Neural crest cell (in vitro differentiated cells): ENCODE measurements at regions not wholly inside any gene's neighbourhood (a gene's known extent, or its start where the extent isn't known, plus 50 kb on each side); places are given as distances from the start of the nearest gene placed in this dataset.

ENCODE experiments used
- DNase-seq: peaks from one replicate; pipeline ENCODE4 v3.0.0; 2021; ENCODE audit warnings: low read depth, mixed read lengths, low spot score
- H3K27ac Mint-ChIP-seq: one replicate; pipeline ENCODE4 v1.8.0; 2021; ENCODE audit warnings: mild to moderate bottlenecking, mixed read lengths; ENCODE audit not compliant: unreplicated experiment
- H3K27me3 Mint-ChIP-seq: 2 replicates; pipeline ENCODE4 v1.8.0; 2021; ENCODE audit warnings: low read depth, mild to moderate bottlenecking, mixed read lengths
- H3K36me3 Mint-ChIP-seq: 2 replicates; pipeline ENCODE4 v1.8.0; 2021; ENCODE audit warnings: low read depth, mild to moderate bottlenecking, mixed read lengths
- H3K4me1 Mint-ChIP-seq: 2 replicates; pipeline ENCODE4 v1.8.0; 2021; ENCODE audit warnings: mixed read lengths
- H3K4me3 Mint-ChIP-seq: one replicate; pipeline ENCODE4 v1.8.0; 2021; ENCODE audit warnings: mild to moderate bottlenecking, mixed read lengths
- H3K9me3 Mint-ChIP-seq: 2 replicates; pipeline ENCODE4 v1.8.0; 2021; ENCODE audit warnings: mixed read lengths
- TF ChIP-seq, protein P1 (sequence below): fragments of 200-600 bp; sonication (generic); conservative IDR thresholded peaks from 2 replicates; pipeline ENCODE4 v1.5.0; 2021; ENCODE audit warnings: antibody characterized with exemption, mild to moderate bottlenecking

- no peak for DNase-seq
- Mint-ChIP-seq H3K4me3 (no peak overlapping the region), H3K4me1 (peaks cover 10% of the 10 kb centered on the region), H3K36me3 (no peaks in the 10 kb centered on the region), H3K27ac (peak overlapping the region; percentile 76), H3K9me3 (peaks cover 4% of the 10 kb centered on the region), H3K27me3 (no peaks in the 10 kb centered on the region)
- TF ChIP-seq, protein P1, sequence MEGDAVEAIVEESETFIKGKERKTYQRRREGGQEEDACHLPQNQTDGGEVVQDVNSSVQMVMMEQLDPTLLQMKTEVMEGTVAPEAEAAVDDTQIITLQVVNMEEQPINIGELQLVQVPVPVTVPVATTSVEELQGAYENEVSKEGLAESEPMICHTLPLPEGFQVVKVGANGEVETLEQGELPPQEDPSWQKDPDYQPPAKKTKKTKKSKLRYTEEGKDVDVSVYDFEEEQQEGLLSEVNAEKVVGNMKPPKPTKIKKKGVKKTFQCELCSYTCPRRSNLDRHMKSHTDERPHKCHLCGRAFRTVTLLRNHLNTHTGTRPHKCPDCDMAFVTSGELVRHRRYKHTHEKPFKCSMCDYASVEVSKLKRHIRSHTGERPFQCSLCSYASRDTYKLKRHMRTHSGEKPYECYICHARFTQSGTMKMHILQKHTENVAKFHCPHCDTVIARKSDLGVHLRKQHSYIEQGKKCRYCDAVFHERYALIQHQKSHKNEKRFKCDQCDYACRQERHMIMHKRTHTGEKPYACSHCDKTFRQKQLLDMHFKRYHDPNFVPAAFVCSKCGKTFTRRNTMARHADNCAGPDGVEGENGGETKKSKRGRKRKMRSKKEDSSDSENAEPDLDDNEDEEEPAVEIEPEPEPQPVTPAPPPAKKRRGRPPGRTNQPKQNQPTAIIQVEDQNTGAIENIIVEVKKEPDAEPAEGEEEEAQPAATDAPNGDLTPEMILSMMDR = no peak
These were observed 73.3 kb upstream of the OSMR start for GRCh38 chr5:38772471-38772870.

- DNase-seq = no peak
- H3K27ac Mint-ChIP-seq = no peak overlapping the region
- no peaks in the 10 kb centered on the region for H3K27me3 Mint-ChIP-seq
- TF ChIP-seq, protein P1 = no peak
- peaks cover 2% of the 10 kb centered on the region for H3K9me3 Mint-ChIP-seq
- H3K4me3 Mint-ChIP-seq = no peak overlapping the region
- H3K36me3 Mint-ChIP-seq = no peaks in the 10 kb centered on the region
- peaks cover 10% of the 10 kb centered on the region for H3K4me1 Mint-ChIP-seq
These were observed 70.5 kb upstream of the OSMR start for GRCh38 chr5:38775218-38775840.

GRCh38 chr5:38776149-38776896 lies 69.5 kb upstream of the OSMR start:
- H3K36me3 Mint-ChIP-seq = no peaks in the 10 kb centered on the region
- peaks cover 7% of the 10 kb centered on the region for H3K9me3 Mint-ChIP-seq
- no peak overlapping the region for H3K4me3 Mint-ChIP-seq
- DNase-seq = no peak
- no peaks in the 10 kb centered on the region for H3K27me3 Mint-ChIP-seq
- TF ChIP-seq, protein P1 = no peak
- peaks cover 10% of the 10 kb centered on the region for H3K4me1 Mint-ChIP-seq
- no peak overlapping the region for H3K27ac Mint-ChIP-seq

GRCh38 chr5:38777111-38777510 lies 68.7 kb upstream of the OSMR start:
- no peak overlapping the region for H3K27ac Mint-ChIP-seq
- no peaks in the 10 kb centered on the region for H3K27me3 Mint-ChIP-seq
- peaks cover 8% of the 10 kb centered on the region for H3K9me3 Mint-ChIP-seq

DNA sequence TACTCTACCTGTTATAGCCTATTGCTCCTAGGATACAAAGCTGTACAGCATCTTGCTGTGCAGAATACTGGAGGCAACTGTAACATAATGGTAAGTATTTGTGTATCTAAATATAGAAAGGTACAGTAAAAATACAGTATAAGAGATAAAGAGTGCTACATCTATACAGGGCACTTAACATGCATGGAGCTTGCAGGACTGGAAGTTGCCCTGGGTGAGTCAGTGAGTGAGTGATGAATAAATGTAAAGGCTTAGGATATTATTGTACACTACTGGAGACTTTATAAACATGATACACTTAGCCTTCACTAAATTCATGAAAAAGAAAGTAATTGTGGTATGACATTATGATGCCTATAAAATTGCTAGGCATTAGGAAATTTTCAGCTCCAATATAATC lies 65.5 kb upstream of the OSMR start:
- H3K4me1 Mint-ChIP-seq = no peaks in the 10 kb centered on the region

More at GRCh38 chr5:38777111-38777510, 68.7 kb upstream of the OSMR start:
- Mint-ChIP-seq H3K4me3 (no peak overlapping the region), H3K4me1 (peaks cover 7% of the 10 kb centered on the region), H3K36me3 (no peaks in the 10 kb centered on the region)
- DNase-seq = no peak
- TF ChIP-seq, protein P1 = no peak

More for the DNA sequence above, 65.5 kb upstream of the OSMR start:
- TF ChIP-seq, protein P1 = no peak
- Mint-ChIP-seq H3K36me3 (no peaks in the 10 kb centered on the region), H3K27me3 (no peaks in the 10 kb centered on the region), H3K9me3 (peaks cover 9% of the 10 kb centered on the region), H3K27ac (no peak overlapping the region), H3K4me3 (no peak overlapping the region)
- DNase-seq = no peak
